ENCODE measurements at regions not wholly inside any gene's neighbourhood (a gene's known extent, or its start where the extent isn't known, plus 50 kb on each side); places are given as distances from the start of the nearest gene placed in this dataset.

GRCh38 chr6:9461188-9461587 lies 953.7 kb downstream of the TFAP2A start:
- no peaks in the 10 kb centered on the region for H3K9me3 ChIP-seq (ENCODE audit: control insufficient read depth, low read depth, low read length)
- Mint-ChIP-seq H3K36me3 (ENCODE audit: insufficient read depth in 1 of 3, low read depth in 3 of 3) (peaks cover 0 to 9% (median 8%) of the 10 kb centered on the region in 3 experiments; a peak in 6 of 7 replicates), H3K9me3 (peaks cover 8 to 10% of the 10 kb centered on the region in 2 experiments; a peak in 4 of 5 replicates), H3K4me3 (no peak overlapping the region), H3K27me3 (ENCODE audit: low read depth) (no peaks in the 10 kb centered on the region), H3K4me1 (peaks cover 35 to 41% of the 10 kb centered on the region in 2 experiments), H3K27ac (no peak overlapping the region)
- no peaks in the 10 kb centered on the region for H3K79me2 ChIP-seq (ENCODE audit: insufficient read depth, low read length)
- H2AFZ ChIP-seq (ENCODE audit: low read length), result no peak overlapping the region
- no CpG with 5 or more reads among the region's 3 CpGs for WGBS (ENCODE audit: extremely low coverage, insufficient read length, low lambda C conversion rate)
- H4K20me1 ChIP-seq (ENCODE audit: control insufficient read depth, insufficient read depth, insufficient read length), result no peaks in the 10 kb centered on the region
- no peak overlapping the region for H4K91ac ChIP-seq (ENCODE audit: insufficient read length, low read depth, low read length)
- no peak for TF ChIP-seq CTCF (conservative IDR thresholded peaks at IDR 0.05)
- H3K27me3 ChIP-seq (ENCODE audit: insufficient read depth, low read length), result no peaks in the 10 kb centered on the region
- H3K56ac ChIP-seq (ENCODE audit: insufficient read length, low read depth, low read length), result no peak overlapping the region
- H3K27ac ChIP-seq (ENCODE audit: insufficient read length, low read depth, low read length), result no peak overlapping the region
- no peak overlapping the region for H2BK5ac ChIP-seq (ENCODE audit: insufficient read length, low read length)
- H3K4ac ChIP-seq (ENCODE audit: low read depth, low read length), result no peak overlapping the region
- H2BK120ac ChIP-seq (ENCODE audit: low read depth, low read length, poor library complexity, severe bottlenecking), result no peak overlapping the region
- H3K14ac ChIP-seq (ENCODE audit: insufficient read depth, low read length), result no peak overlapping the region
- no peaks in the 10 kb centered on the region for H3K23me2 ChIP-seq (ENCODE audit: insufficient read length, low read depth, low read length, poor library complexity, severe bottlenecking)
- H3K79me1 ChIP-seq (ENCODE audit: insufficient read depth, low read depth, low read length, poor library complexity, severe bottlenecking), result no peaks in the 10 kb centered on the region
- no peak overlapping the region for H3K9ac ChIP-seq (ENCODE audit: extremely low read depth, insufficient read length, low read length)
- H3T11ph ChIP-seq (ENCODE audit: low read length), result no peak overlapping the region
- H2AK5ac ChIP-seq (ENCODE audit: insufficient read length, low read length), result no peak overlapping the region
- no peak overlapping the region for H2BK15ac ChIP-seq (ENCODE audit: low read depth, low read length)
- no peak overlapping the region for H4K8ac ChIP-seq (replicated peaks; ENCODE audit: insufficient read length, low read depth, low read length)
- H3K4me2 ChIP-seq (ENCODE audit: insufficient read depth, insufficient read length, low read length), result no peak overlapping the region
- H3K23ac ChIP-seq (ENCODE audit: insufficient read length, low read depth, low read length), result no peak overlapping the region
- no peak overlapping the region for H2BK12ac ChIP-seq (ENCODE audit: insufficient read length, low read depth, low read length)
- H3K4me1 ChIP-seq (ENCODE audit: insufficient read depth, low read length), result peaks cover 3% of the 10 kb centered on the region; the same call in 1 of the 2 replicates
- no peak overlapping the region for H2BK20ac ChIP-seq (ENCODE audit: low read depth, low read length, poor library complexity, severe bottlenecking)
- H4K5ac ChIP-seq (ENCODE audit: insufficient read length, low read depth, low read length), result no peak overlapping the region
- H3K18ac ChIP-seq (ENCODE audit: insufficient read length, low read depth, low read length), result no peak overlapping the region
- no peak for DNase-seq

Data from H9 (cell line).